Gastroesophageal sphincter (tissue), 3 donors: ENCODE measurements at regions not wholly inside any gene's neighbourhood (a gene's known extent, or its start where the extent isn't known, plus 50 kb on each side); places are given as distances from the start of the nearest gene placed in this dataset.

ENCODE experiments used
- POLR2A ChIP-seq, 2 donors: fragments of 450-650 bp; IDR thresholded peaks; one replicate each; pipeline ENCODE4 v1.6.1; 2017; ENCODE audit warnings: antibody characterized with exemption in 2 of 2, mild to moderate bottlenecking in 2 of 2, moderate library complexity in 1 of 2
- POLR2AphosphoS5 ChIP-seq: sonication (generic); formaldehyde crosslinking; IDR thresholded peaks from one replicate; pipeline ENCODE4 v1.6.1; 2017; ENCODE audit warnings: antibody characterized with exemption
- TF ChIP-seq, protein P1 (sequence below), 4 experiments: fragments of 200-600 bp in 2 of 4; fragments of 450-650 bp in 2 of 4; sonication (generic) in 1 of 4; IDR thresholded peaks; one replicate each; pipeline ENCODE4 v1.5.1; 2017 to 2019; ENCODE audit warnings: antibody characterized with exemption in 4 of 4, mild to moderate bottlenecking in 2 of 4, moderate library complexity in 2 of 4

DNA sequence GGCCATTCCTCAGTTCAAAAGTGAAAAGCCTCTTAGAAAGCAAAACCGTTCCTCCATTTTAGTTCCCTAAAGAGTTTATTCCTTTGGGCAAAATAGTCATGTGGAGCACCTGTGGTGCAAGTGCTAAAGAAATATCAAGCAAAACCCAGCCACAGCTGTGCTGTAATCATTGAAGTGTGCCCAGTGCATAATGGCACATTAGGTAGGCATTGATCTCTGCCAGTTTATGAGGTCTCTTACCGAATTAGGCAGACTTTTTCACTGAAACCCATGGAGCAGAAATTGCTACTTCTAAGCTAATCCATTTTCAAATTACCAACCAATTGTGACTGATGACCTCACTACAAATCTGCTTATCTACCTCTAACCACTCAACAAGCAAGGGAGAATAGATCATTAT lies 97.2 kb upstream of the SEMA3A start:
- TF ChIP-seq, protein P1, sequence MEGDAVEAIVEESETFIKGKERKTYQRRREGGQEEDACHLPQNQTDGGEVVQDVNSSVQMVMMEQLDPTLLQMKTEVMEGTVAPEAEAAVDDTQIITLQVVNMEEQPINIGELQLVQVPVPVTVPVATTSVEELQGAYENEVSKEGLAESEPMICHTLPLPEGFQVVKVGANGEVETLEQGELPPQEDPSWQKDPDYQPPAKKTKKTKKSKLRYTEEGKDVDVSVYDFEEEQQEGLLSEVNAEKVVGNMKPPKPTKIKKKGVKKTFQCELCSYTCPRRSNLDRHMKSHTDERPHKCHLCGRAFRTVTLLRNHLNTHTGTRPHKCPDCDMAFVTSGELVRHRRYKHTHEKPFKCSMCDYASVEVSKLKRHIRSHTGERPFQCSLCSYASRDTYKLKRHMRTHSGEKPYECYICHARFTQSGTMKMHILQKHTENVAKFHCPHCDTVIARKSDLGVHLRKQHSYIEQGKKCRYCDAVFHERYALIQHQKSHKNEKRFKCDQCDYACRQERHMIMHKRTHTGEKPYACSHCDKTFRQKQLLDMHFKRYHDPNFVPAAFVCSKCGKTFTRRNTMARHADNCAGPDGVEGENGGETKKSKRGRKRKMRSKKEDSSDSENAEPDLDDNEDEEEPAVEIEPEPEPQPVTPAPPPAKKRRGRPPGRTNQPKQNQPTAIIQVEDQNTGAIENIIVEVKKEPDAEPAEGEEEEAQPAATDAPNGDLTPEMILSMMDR (IDR thresholded peaks at IDR 0.05) = no peak
- TF ChIP-seq POLR2A (IDR thresholded peaks at IDR 0.05) (no peak), POLR2AphosphoS5 (no peak)
